Kasumi-1 (cell line): ENCODE measurements at regions not wholly inside any gene's neighbourhood (a gene's known extent, or its start where the extent isn't known, plus 50 kb on each side); places are given as distances from the start of the nearest gene placed in this dataset.
"Not testable (repeated sequence)": the region's sequence is repeated elsewhere in the genome, so short reads cannot be mapped to it uniquely, and the experiment has no call there.

Experiments
- DNase-seq, 2 experiments: peaks; one replicate each; lab custom pipeline; 2025; lab: John Stamatoyannopoulos, UW

- DNase-seq: no peak
Observed at GRCh38 chr13:63541336-63541735, 2125.7 kb upstream of the PCDH20 start.

GRCh38 chr13:63540061-63540460 is 2124.4 kb upstream of the PCDH20 start:
- DNase-seq: no peak

GRCh38 chr13:63517371-63517770 is 2101.7 kb upstream of the PCDH20 start:
- DNase-seq: no peak

GRCh38 chr13:63516124-63516523 is 2100.5 kb upstream of the PCDH20 start:
- DNase-seq: no peak

GRCh38 chr13:63514886-63515285 is 2099.2 kb upstream of the PCDH20 start:
- no peak for DNase-seq

GRCh38 chr13:63512095-63512494 is 2096.4 kb upstream of the PCDH20 start:
- DNase-seq: no peak

GRCh38 chr13:63501702-63502101 is 2086.1 kb upstream of the PCDH20 start:
- DNase-seq: no peak

GRCh38 chr13:63497601-63498000 is 2082.0 kb upstream of the PCDH20 start:
- DNase-seq: no peak

GRCh38 chr13:63492604-63493003 is 2077.0 kb upstream of the PCDH20 start:
- no peak for DNase-seq

GRCh38 chr13:63490149-63490548 is 2074.5 kb upstream of the PCDH20 start:
- no peak for DNase-seq

- no peak for DNase-seq
Observed at GRCh38 chr13:63481334-63481733, 2065.7 kb upstream of the PCDH20 start.

- DNase-seq: no peak
Observed at GRCh38 chr13:63472711-63473110, 2057.1 kb upstream of the PCDH20 start.

GRCh38 chr13:63463782-63464610 is 2048.3 kb upstream of the PCDH20 start:
- no peak for DNase-seq

- no peak for DNase-seq
Observed at GRCh38 chr13:63460462-63461090, 2044.9 kb upstream of the PCDH20 start.

- DNase-seq: no peak
Observed at GRCh38 chr13:63457186-63457585, 2041.5 kb upstream of the PCDH20 start.

GRCh38 chr13:63455938-63456337 is 2040.3 kb upstream of the PCDH20 start:
- DNase-seq: peak in 1 of 2 experiments; percentile 22

- DNase-seq: no peak
Observed at GRCh38 chr13:63449550-63449949, 2033.9 kb upstream of the PCDH20 start.

GRCh38 chr13:63448692-63449091 is 2033.0 kb upstream of the PCDH20 start:
- DNase-seq: no peak

GRCh38 chr13:63446329-63446728 is 2030.7 kb upstream of the PCDH20 start:
- no peak for DNase-seq

GRCh38 chr13:63444225-63444624 is 2028.6 kb upstream of the PCDH20 start:
- not testable (repeated sequence) for DNase-seq

- no peak for DNase-seq
Observed at GRCh38 chr13:63438951-63439350, 2023.3 kb upstream of the PCDH20 start.

- no peak for DNase-seq
Observed at GRCh38 chr13:63436325-63436668, 2020.6 kb upstream of the PCDH20 start.

- no peak for DNase-seq
Observed at GRCh38 chr13:63435667-63436324, 2020.1 kb upstream of the PCDH20 start.
